Activated B cell treated with CpG ODN at 0.5 μM for 24 hours (primary cell): ENCODE measurements at regions not wholly inside any gene's neighbourhood (a gene's known extent, or its start where the extent isn't known, plus 50 kb on each side); places are given as distances from the start of the nearest gene placed in this dataset.

ENCODE experiments used
- ATAC-seq: fragments of 200-7000 bp; cut with Tn5 transposase; one replicate; pipeline ENCODE4 v1.10.0; 2021; ENCODE audit warnings: low read depth, mild to moderate bottlenecking, moderate library complexity
- CTCF ChIA-PET: fragments of 350-600 bp; sonication (Branson Sonifier 250); formaldehyde crosslinking; loops from one replicate; lab custom pipeline; 2021; ENCODE audit warnings: antibody characterized with exemption; lab: Charles Lee
- POLR2A ChIA-PET: fragments of 350-600 bp; sonication (Branson Sonifier 250); formaldehyde crosslinking; loops from one replicate; lab custom pipeline; 2021; ENCODE audit warnings: antibody characterized with exemption; lab: Charles Lee
- DNase-seq: peaks from one replicate; pipeline ENCODE4 v3.0.0; 2022
- H3K27ac Mint-ChIP-seq: one replicate; pipeline ENCODE4 v1.8.0; 2020; ENCODE audit warnings: mixed read lengths
- H3K27me3 Mint-ChIP-seq: one replicate; pipeline ENCODE4 v1.8.0; 2021; ENCODE audit warnings: mixed read lengths
- H3K36me3 Mint-ChIP-seq: one replicate; pipeline ENCODE4 v1.8.0; 2021; ENCODE audit warnings: low read depth, mixed read lengths
- H3K4me1 Mint-ChIP-seq: one replicate; pipeline ENCODE4 v1.8.0; 2021; ENCODE audit warnings: mixed read lengths
- H3K4me3 Mint-ChIP-seq: one replicate; pipeline ENCODE4 v1.8.0; 2020; ENCODE audit warnings: mild to moderate bottlenecking, mixed read lengths
- H3K9me3 Mint-ChIP-seq: one replicate; pipeline ENCODE4 v1.8.0; 2020; ENCODE audit warnings: mixed read lengths
- intact Hi-C: fragments of 100-400 bp; cut with micrococcal nuclease; formaldehyde crosslinking; loops from one replicate; pipeline ENCODE4 v1.15.1; 2024
- TF ChIP-seq, protein P1 (sequence below): fragments of 200-600 bp; IDR thresholded peaks from one replicate; pipeline ENCODE4 v1.8.0; 2022; ENCODE audit warnings: antibody characterized with exemption, mild to moderate bottlenecking

DNA sequence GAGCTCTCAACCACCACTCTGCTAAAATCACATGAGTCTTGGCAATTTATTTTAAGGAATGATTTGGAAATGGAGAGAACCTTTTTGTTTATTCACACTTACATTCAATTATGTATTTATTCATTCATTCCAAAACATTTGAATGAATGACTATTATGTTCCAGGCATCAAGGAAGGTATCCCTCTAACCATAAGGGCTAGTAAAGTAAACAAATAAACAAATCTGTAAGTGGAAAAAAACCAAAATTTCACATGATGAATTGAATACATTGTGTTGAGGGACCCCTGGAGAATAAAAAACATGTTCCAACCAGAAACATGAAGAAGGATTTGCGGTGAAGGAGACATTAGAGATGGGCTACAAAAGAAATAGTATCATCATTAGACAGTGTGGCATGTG is 677.8 kb downstream of the TOX3 start:
- POLR2A ChIA-PET: no interaction called here
- TF ChIP-seq, protein P1, sequence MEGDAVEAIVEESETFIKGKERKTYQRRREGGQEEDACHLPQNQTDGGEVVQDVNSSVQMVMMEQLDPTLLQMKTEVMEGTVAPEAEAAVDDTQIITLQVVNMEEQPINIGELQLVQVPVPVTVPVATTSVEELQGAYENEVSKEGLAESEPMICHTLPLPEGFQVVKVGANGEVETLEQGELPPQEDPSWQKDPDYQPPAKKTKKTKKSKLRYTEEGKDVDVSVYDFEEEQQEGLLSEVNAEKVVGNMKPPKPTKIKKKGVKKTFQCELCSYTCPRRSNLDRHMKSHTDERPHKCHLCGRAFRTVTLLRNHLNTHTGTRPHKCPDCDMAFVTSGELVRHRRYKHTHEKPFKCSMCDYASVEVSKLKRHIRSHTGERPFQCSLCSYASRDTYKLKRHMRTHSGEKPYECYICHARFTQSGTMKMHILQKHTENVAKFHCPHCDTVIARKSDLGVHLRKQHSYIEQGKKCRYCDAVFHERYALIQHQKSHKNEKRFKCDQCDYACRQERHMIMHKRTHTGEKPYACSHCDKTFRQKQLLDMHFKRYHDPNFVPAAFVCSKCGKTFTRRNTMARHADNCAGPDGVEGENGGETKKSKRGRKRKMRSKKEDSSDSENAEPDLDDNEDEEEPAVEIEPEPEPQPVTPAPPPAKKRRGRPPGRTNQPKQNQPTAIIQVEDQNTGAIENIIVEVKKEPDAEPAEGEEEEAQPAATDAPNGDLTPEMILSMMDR: no peak
- CTCF ChIA-PET: no interaction called here

DNA sequence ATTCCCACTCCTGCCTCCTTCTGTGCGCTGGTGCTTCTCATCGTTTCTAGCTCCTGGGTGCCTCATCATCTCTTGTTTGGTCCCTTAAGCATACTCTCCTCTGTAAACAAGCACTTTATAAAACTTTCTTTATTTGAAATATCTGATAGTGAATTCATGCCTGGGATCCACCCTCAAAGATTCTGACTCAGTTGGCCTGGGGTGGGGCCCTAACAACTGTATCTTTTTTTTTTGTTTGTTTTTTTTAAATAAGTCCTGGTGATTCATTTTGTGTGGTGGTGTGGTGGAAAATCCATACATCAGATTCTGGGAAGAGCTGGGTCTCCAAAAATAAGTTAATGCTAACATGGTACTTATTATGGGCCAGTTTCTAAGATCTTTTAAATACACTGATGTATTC is 678.3 kb downstream of the TOX3 start:
- no peaks in the 10 kb centered on the region for H3K36me3 Mint-ChIP-seq
- H3K9me3 Mint-ChIP-seq: no peaks in the 10 kb centered on the region
- intact Hi-C loops: no loop called here
- ATAC-seq (no peak), DNase-seq (no peak)
- H3K27ac Mint-ChIP-seq: no peak overlapping the region
- no peak overlapping the region for H3K4me3 Mint-ChIP-seq
- ChIA-PET CTCF (no interaction called here), POLR2A (no interaction called here)
- H3K4me1 Mint-ChIP-seq: no peaks in the 10 kb centered on the region
- TF ChIP-seq, protein P1: no peak
- H3K27me3 Mint-ChIP-seq: no peaks in the 10 kb centered on the region

More for the DNA sequence above, 677.8 kb downstream of the TOX3 start:
- Mint-ChIP-seq H3K27me3 (no peaks in the 10 kb centered on the region), H3K9me3 (peaks cover 1% of the 10 kb centered on the region), H3K27ac (no peak overlapping the region), H3K36me3 (no peaks in the 10 kb centered on the region), H3K4me3 (no peak overlapping the region), H3K4me1 (no peaks in the 10 kb centered on the region)
- intact Hi-C loops: no loop called here
- no peak for DNase-seq
- no peak for ATAC-seq

DNA sequence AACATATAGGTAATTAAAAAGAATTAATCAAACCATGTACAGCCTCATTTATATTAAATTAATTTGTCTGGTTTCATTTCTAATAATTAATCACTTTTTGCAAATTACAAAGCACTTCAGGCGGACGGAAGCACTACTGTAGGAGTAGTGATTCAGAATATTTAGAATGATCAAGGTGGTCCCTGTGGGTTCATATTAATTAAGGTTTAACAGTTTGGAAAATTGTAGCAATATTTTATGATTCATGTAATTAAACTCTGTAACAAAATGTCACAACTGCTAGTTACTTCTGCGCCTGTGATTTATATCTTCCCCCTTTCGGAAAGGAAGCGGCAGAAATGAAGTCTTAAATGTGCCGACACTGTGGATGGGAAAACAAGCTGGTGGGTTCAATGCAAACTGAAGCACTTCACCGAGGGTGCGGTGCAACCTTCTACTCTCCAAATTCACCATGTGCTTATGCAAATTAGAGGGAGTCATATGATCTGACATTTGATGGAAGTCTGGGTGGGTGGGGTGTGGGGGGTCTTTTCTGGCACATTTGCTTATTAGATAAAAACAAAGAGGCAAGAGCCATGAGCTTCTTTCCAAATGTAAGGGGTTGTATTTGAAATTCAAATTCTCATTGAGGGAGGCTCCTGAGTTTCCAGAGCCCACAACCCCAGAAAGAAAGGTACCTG is 679.4 kb downstream of the TOX3 start:
- Mint-ChIP-seq H3K27ac (no peak overlapping the region), H3K36me3 (no peaks in the 10 kb centered on the region), H3K9me3 (no peaks in the 10 kb centered on the region), H3K4me3 (no peak overlapping the region), H3K4me1 (no peaks in the 10 kb centered on the region), H3K27me3 (no peaks in the 10 kb centered on the region)
- TF ChIP-seq, protein P1: no peak
- DNase-seq (no peak), ATAC-seq (no peak)
- POLR2A ChIA-PET: no interaction called here
- intact Hi-C loops: no loop called here
- CTCF ChIA-PET: no interaction called here

DNA sequence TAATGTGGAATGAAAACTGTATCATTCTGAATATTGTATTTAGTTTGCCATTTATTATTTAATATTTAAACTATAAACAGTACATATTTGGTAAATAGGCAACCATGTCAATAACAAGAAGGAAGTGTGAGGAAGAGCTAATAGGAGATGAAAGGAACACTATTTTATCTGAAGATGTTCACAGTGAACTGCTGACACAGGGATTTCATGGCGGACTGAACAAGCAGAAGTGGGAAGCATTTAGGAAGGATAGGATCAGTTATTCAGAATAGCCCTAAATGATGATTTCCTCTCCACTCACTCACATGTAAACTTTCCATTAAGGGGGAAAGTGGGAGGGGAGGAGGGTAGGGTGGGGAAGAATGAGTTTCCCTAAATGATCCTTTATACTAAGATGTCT is 682.4 kb downstream of the TOX3 start:
- intact Hi-C loops: no loop called here

DNA sequence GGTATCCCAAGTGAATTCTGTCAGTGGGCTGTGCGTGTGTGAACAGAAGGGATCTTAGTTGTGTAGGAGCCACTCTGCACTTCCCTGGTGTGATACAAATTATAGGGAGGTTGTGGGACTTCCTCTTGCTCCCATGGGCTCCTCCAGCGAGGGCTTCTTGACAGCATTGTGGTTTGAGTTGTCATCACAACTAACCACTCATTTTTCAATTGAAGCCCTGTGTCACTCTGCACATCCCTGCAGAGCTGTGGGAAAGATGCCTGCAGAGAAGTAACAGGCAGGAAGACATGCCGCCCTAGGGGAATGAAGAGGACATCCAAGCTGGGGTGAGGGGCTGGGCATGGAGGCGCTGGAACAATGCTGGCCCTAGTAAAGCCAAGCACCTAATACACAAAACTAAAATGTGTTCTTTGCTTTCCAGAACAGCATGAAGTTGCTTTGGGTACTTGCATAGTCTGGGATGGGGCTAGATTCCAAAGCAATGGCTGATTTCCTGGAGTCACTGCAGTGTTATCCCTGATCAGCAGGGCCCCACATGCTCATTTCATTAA is 692.5 kb downstream of the TOX3 start:
- DNase-seq (no peak), ATAC-seq (no peak)
- Mint-ChIP-seq H3K9me3 (no peaks in the 10 kb centered on the region), H3K4me1 (no peaks in the 10 kb centered on the region), H3K27ac (no peak overlapping the region), H3K27me3 (no peaks in the 10 kb centered on the region), H3K36me3 (no peaks in the 10 kb centered on the region), H3K4me3 (no peak overlapping the region)
- CTCF ChIA-PET: no interaction called here
- TF ChIP-seq, protein P1: no peak
- intact Hi-C loops: no loop called here
- POLR2A ChIA-PET: no interaction called here

More for the DNA sequence above, 682.4 kb downstream of the TOX3 start:
- Mint-ChIP-seq H3K9me3 (no peaks in the 10 kb centered on the region), H3K4me3 (no peak overlapping the region), H3K36me3 (no peaks in the 10 kb centered on the region), H3K4me1 (no peaks in the 10 kb centered on the region), H3K27ac (no peak overlapping the region), H3K27me3 (no peaks in the 10 kb centered on the region)
- no peak for DNase-seq
- ATAC-seq: no peak
- TF ChIP-seq, protein P1: no peak
- POLR2A ChIA-PET: no interaction called here
- CTCF ChIA-PET: no interaction called here
